ENCODE measurements at regions not wholly inside any gene's neighbourhood (a gene's known extent, or its start where the extent isn't known, plus 50 kb on each side); places are given as distances from the start of the nearest gene placed in this dataset.

GRCh38 chr1:30184393-30185141 lies 538.8 kb downstream of the MATN1 start:
- TF ChIP-seq POU2F2 (IDR thresholded peaks at IDR 0.05; ENCODE audit: low read depth, low read length) (no peak), TAF1 (IDR thresholded peaks at IDR 0.05; ENCODE audit: low read depth, low read length) (no peak), POLR2A (IDR thresholded peaks at IDR 0.05; ENCODE audit: low read depth, low read length) (no peak), PAX5 (IDR thresholded peaks at IDR 0.05; ENCODE audit: insufficient read depth, low read length, severe bottlenecking) (no peak), POLR2AphosphoS5 (IDR thresholded peaks at IDR 0.05; ENCODE audit: low read depth, low read length) (no peak), SPI1 (IDR thresholded peaks at IDR 0.05; ENCODE audit: low read depth, low read length) (no peak)
- no peak for DNase-seq (ENCODE audit: insufficient read length, low spot score)
- no peak for FAIRE-seq

GRCh38 chr1:30183895-30184294 lies 539.5 kb downstream of the MATN1 start:
- DNase-seq (ENCODE audit: insufficient read length, low spot score) (no peak), FAIRE-seq (no peak)
- no peak for TF ChIP-seq POLR2A (IDR thresholded peaks at IDR 0.05; ENCODE audit: low read depth, low read length)
- no peak for TF ChIP-seq POLR2AphosphoS5 (IDR thresholded peaks at IDR 0.05; ENCODE audit: low read depth, low read length)
- TF ChIP-seq POU2F2 (IDR thresholded peaks at IDR 0.05; ENCODE audit: low read depth, low read length): no peak
- TF ChIP-seq SPI1 (IDR thresholded peaks at IDR 0.05; ENCODE audit: low read depth, low read length): no peak
- TF ChIP-seq PAX5 (IDR thresholded peaks at IDR 0.05; ENCODE audit: insufficient read depth, low read length, severe bottlenecking): no peak
- no peak for TF ChIP-seq TAF1 (IDR thresholded peaks at IDR 0.05; ENCODE audit: low read depth, low read length)

GRCh38 chr1:30183006-30183405 lies 540.4 kb downstream of the MATN1 start:
- FAIRE-seq (no peak), DNase-seq (ENCODE audit: insufficient read length, low spot score) (no peak)
- TF ChIP-seq POU2F2 (IDR thresholded peaks at IDR 0.05; ENCODE audit: low read depth, low read length) (no peak), POLR2AphosphoS5 (IDR thresholded peaks at IDR 0.05; ENCODE audit: low read depth, low read length) (no peak), SPI1 (IDR thresholded peaks at IDR 0.05; ENCODE audit: low read depth, low read length) (no peak), TAF1 (IDR thresholded peaks at IDR 0.05; ENCODE audit: low read depth, low read length) (no peak), POLR2A (IDR thresholded peaks at IDR 0.05; ENCODE audit: low read depth, low read length) (no peak), PAX5 (IDR thresholded peaks at IDR 0.05; ENCODE audit: insufficient read depth, low read length, severe bottlenecking) (no peak)

GRCh38 chr1:30179942-30180543 lies 543.3 kb downstream of the MATN1 start:
- DNase-seq (ENCODE audit: insufficient read length, low spot score): no peak

GRCh38 chr1:30176477-30176876 lies 546.9 kb downstream of the MATN1 start:
- TF ChIP-seq TAF1 (IDR thresholded peaks at IDR 0.05; ENCODE audit: low read depth, low read length) (no peak), POLR2A (IDR thresholded peaks at IDR 0.05; ENCODE audit: low read depth, low read length) (no peak), POU2F2 (IDR thresholded peaks at IDR 0.05; ENCODE audit: low read depth, low read length) (no peak), PAX5 (IDR thresholded peaks at IDR 0.05; ENCODE audit: insufficient read depth, low read length, severe bottlenecking) (no peak), SPI1 (IDR thresholded peaks at IDR 0.05; ENCODE audit: low read depth, low read length) (no peak), POLR2AphosphoS5 (IDR thresholded peaks at IDR 0.05; ENCODE audit: low read depth, low read length) (no peak)
- FAIRE-seq (no peak), DNase-seq (ENCODE audit: insufficient read length, low spot score) (no peak)

More at GRCh38 chr1:30179942-30180543, 543.3 kb downstream of the MATN1 start:
- FAIRE-seq: no peak
- TF ChIP-seq TAF1 (IDR thresholded peaks at IDR 0.05; ENCODE audit: low read depth, low read length) (no peak), SPI1 (IDR thresholded peaks at IDR 0.05; ENCODE audit: low read depth, low read length) (no peak), PAX5 (IDR thresholded peaks at IDR 0.05; ENCODE audit: insufficient read depth, low read length, severe bottlenecking) (no peak), POLR2A (IDR thresholded peaks at IDR 0.05; ENCODE audit: low read depth, low read length) (no peak), POLR2AphosphoS5 (IDR thresholded peaks at IDR 0.05; ENCODE audit: low read depth, low read length) (no peak)

GRCh38 chr1:30174499-30174898 lies 548.9 kb downstream of the MATN1 start:
- FAIRE-seq: no peak
- TF ChIP-seq TAF1 (IDR thresholded peaks at IDR 0.05; ENCODE audit: low read depth, low read length) (no peak), POU2F2 (IDR thresholded peaks at IDR 0.05; ENCODE audit: low read depth, low read length) (no peak), PAX5 (IDR thresholded peaks at IDR 0.05; ENCODE audit: insufficient read depth, low read length, severe bottlenecking) (no peak), POLR2A (IDR thresholded peaks at IDR 0.05; ENCODE audit: low read depth, low read length) (no peak), SPI1 (IDR thresholded peaks at IDR 0.05; ENCODE audit: low read depth, low read length) (no peak), POLR2AphosphoS5 (IDR thresholded peaks at IDR 0.05; ENCODE audit: low read depth, low read length) (no peak)
- no peak for DNase-seq (ENCODE audit: insufficient read length, low spot score)

- DNase-seq (ENCODE audit: insufficient read length, low spot score): no peak
- TF ChIP-seq POLR2A (IDR thresholded peaks at IDR 0.05; ENCODE audit: low read depth, low read length) (no peak), SPI1 (IDR thresholded peaks at IDR 0.05; ENCODE audit: low read depth, low read length) (no peak), POU2F2 (IDR thresholded peaks at IDR 0.05; ENCODE audit: low read depth, low read length) (no peak), TAF1 (IDR thresholded peaks at IDR 0.05; ENCODE audit: low read depth, low read length) (no peak), POLR2AphosphoS5 (IDR thresholded peaks at IDR 0.05; ENCODE audit: low read depth, low read length) (no peak), PAX5 (IDR thresholded peaks at IDR 0.05; ENCODE audit: insufficient read depth, low read length, severe bottlenecking) (no peak)
- FAIRE-seq: no peak
These were observed 549.8 kb downstream of the MATN1 start for GRCh38 chr1:30173560-30173959.

- FAIRE-seq (no peak), DNase-seq (ENCODE audit: insufficient read length, low spot score) (no peak)
- TF ChIP-seq TAF1 (IDR thresholded peaks at IDR 0.05; ENCODE audit: low read depth, low read length) (no peak), SPI1 (IDR thresholded peaks at IDR 0.05; ENCODE audit: low read depth, low read length) (no peak), POLR2AphosphoS5 (IDR thresholded peaks at IDR 0.05; ENCODE audit: low read depth, low read length) (no peak)
These were observed 550.6 kb downstream of the MATN1 start for GRCh38 chr1:30172757-30173156.

- no peak for FAIRE-seq
- DNase-seq (ENCODE audit: insufficient read length, low spot score): no peak
- no peak for TF ChIP-seq TAF1 (IDR thresholded peaks at IDR 0.05; ENCODE audit: low read depth, low read length)
- TF ChIP-seq POLR2A (IDR thresholded peaks at IDR 0.05; ENCODE audit: low read depth, low read length): no peak
- TF ChIP-seq POLR2AphosphoS5 (IDR thresholded peaks at IDR 0.05; ENCODE audit: low read depth, low read length): no peak
- no peak for TF ChIP-seq PAX5 (IDR thresholded peaks at IDR 0.05; ENCODE audit: insufficient read depth, low read length, severe bottlenecking)
- no peak for TF ChIP-seq POU2F2 (IDR thresholded peaks at IDR 0.05; ENCODE audit: low read depth, low read length)
- no peak for TF ChIP-seq SPI1 (IDR thresholded peaks at IDR 0.05; ENCODE audit: low read depth, low read length)
These were observed 551.1 kb downstream of the MATN1 start for GRCh38 chr1:30172299-30172694.
